HG02981 (cell line): ENCODE measurements at regions not wholly inside any gene's neighbourhood (a gene's known extent, or its start where the extent isn't known, plus 50 kb on each side); places are given as distances from the start of the nearest gene placed in this dataset.

Experiments
- ATAC-seq: cut with Tn5 transposase; IDR thresholded peaks from one replicate; pipeline ENCODE4 v1.9.1; 2021; ENCODE audit warnings: mild to moderate bottlenecking, moderate library complexity; ENCODE audit not compliant: unreplicated experiment

DNA sequence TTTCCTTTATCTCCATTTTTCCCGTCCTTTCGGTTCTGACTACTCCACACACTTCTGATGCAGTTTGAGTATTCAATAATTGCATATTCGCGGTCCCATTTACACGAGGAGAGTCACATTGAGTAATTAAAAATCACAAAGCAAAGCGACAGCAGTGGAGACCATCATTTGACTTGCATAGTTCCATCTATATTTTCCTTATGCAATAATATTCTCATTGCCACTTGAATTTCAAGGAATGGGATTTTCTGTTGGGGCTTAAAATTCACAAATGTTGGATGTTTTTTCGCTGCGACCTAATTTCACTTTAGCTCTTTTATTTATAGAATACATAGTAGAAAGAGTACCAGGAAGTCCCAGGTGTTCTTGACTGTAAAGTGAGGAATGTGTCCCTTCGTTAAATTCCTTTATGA is 186.8 kb downstream of the ZEB2 start:
- no peak for ATAC-seq

- ATAC-seq = peak; percentile 90
Measured at GRCh38 chr2:144332356-144333142, 187.4 kb downstream of the ZEB2 start.

- peak; percentile 58 for ATAC-seq
Measured at GRCh38 chr2:144331674-144332355, 188.1 kb downstream of the ZEB2 start.

DNA sequence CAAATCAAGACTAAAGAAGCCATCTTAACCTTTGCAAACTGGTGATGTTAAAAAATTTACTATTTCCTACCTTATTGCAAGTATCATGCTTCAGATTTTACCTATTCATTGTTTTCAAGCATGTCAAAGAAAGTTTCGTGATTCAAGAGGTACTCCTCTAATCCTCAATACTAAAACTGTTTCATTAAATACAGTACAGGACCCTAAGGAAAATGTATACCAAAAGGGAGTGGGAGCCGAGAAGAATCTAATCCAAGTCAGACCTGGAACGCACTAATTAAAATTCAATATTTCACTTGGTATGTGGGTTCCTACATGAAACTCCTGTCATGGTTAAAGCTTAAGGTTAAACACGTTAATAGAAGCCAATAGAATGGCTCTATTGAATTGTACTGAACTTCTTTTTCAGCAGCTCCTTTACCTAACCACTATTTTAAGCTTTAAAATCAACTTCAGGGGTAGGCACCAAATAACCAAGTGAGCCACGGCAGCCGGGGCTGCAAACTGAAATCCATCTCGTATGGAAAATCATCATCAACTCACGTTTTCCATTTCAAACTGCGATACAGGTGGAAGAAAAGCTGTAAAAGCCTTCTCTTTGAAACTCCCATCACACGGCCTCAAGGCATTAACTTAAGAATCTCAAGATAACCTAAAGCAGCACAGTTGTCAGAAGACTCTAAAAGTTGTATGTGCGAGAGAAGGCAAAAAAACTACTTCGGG is 188.8 kb downstream of the ZEB2 start:
- ATAC-seq = no peak

GRCh38 chr2:144329472-144329871 is 190.4 kb downstream of the ZEB2 start:
- no peak for ATAC-seq

GRCh38 chr2:144328938-144329337 is 191.0 kb downstream of the ZEB2 start:
- ATAC-seq = no peak

DNA sequence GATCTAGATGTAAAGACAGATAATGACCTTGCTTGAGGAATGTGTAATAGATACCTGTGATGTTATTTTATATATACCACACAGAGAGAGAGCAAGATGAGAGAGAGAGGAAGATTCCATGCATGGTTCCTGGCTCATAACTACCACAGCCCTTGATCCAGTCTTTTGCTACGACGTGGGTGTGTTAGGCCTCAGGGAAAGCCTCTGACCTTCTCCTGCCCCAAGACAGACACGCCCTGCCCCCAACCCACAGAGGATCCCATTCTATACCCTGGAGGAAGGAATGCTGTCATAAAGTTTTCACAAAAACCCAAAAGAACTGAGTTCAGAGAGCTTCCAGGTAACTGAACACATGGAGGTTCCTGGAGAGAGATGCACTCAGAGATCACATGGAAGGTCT is 193.1 kb downstream of the ZEB2 start:
- ATAC-seq = no peak

GRCh38 chr2:144325086-144325485 is 194.8 kb downstream of the ZEB2 start:
- peak; percentile 72 for ATAC-seq

- peak; percentile 35 for ATAC-seq
Measured at GRCh38 chr2:144324446-144325045, 195.4 kb downstream of the ZEB2 start.

- peak; percentile 46 for ATAC-seq
Measured at GRCh38 chr2:144323946-144324345, 196.0 kb downstream of the ZEB2 start.

DNA sequence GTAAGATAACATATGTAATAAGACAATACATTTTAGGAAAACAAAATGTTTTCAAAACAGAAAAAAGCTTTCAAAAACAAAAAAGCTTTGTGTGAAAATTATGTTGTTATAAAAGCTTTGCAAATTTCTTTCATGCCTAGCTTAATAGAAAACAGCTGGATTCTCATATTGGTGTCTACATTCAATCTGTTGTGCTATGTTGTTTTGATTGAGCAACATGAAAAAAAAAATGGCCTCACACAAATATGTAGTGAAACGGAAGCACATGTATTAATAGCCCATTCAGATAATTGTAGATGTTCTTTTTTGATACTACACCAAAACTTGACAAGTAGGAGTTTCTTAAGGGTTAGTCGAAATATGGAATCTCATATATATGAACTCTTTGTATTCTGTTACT is 197.5 kb downstream of the ZEB2 start:
- ATAC-seq = no peak

GRCh38 chr2:144320491-144320890 is 199.4 kb downstream of the ZEB2 start:
- no peak for ATAC-seq

GRCh38 chr2:144317071-144317738 is 202.7 kb downstream of the ZEB2 start:
- no peak for ATAC-seq

DNA sequence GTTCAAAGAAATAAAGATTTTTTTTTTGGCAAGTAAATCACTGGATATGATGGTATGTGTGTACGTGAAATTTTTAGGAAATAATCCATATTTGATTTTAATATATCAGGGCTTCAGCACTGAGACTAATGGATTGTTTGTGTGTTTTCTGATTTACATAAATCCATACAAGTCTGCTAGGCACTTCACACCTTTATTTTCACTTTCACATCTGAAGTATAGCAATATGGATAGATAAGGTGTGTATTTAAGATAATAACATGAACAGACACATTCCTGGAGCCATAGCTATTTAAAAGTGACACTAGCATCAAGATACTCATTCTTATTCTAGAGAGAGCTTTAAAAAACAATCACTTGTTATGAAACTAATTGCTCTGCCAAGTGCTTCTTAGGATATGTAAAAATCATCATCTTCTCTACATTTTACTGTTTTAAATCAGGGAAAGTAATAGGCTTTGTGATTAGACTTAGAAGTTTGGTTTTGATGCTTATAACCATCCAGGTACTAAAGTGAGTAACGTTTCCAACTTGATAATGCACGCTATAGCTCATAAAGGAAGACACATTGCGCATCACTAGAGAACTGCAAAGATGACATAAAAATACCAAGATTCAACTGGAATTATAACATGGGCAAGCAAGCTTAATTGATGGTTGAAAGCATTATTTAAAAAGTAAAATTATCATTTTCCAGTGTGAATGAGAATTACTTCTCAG is 208.9 kb downstream of the ZEB2 start:
- ATAC-seq = no peak

GRCh38 chr2:144310484-144310883 is 209.4 kb downstream of the ZEB2 start:
- ATAC-seq = no peak

GRCh38 chr2:144307711-144308110 is 212.2 kb downstream of the ZEB2 start:
- no peak for ATAC-seq

GRCh38 chr2:144304202-144304601 is 215.7 kb downstream of the ZEB2 start:
- no peak for ATAC-seq

DNA sequence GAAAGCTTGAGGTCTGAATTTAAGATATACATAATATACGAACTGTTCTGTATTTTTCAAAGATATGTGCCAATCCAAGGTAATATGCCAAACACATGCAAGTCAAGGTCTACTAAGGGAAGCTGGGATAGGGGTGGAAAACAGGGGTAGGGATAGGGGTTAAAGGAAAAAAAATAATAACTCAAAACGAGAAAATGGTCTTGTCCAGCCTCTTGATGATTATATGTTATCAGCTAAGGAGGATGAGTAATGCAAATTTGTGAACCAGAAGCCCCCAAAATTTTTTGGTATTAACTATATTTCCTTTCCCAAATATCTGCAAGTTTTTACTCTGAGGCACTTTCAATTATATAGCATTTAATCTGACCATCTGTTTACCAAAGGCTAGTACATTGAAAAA is 219.3 kb downstream of the ZEB2 start:
- no peak for ATAC-seq

GRCh38 chr2:144290276-144290675 is 229.6 kb downstream of the ZEB2 start:
- ATAC-seq = no peak

DNA sequence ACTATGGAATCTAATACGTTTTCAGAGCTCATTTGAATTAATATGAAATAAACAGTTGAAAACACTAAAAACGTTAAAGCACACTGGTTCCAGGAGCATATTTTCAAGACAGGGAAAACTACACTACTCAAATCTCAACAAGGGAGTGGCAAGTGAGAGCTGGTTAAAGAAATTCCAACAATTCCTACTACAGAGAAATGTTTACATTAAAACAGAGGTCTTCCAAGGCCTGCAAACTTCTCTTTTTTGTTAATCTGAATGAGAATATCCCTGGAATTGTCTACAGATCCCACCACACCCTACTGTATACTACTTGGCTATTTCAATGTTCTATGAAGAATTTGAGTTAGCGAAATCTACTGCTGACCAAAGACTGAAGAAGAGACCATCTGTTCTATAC is 231.5 kb downstream of the ZEB2 start:
- no peak for ATAC-seq
